GM12874 (cell line): ENCODE measurements at regions not wholly inside any gene's neighbourhood (a gene's known extent, or its start where the extent isn't known, plus 50 kb on each side); places are given as distances from the start of the nearest gene placed in this dataset.

Experiments
- CTCF ChIP-seq: IDR thresholded peaks from 2 replicates; pipeline ENCODE4 v1.5.1; 2011; ENCODE audit warnings: low read depth, mild to moderate bottlenecking, control low read depth, low read length, moderate library complexity; ENCODE audit not compliant: insufficient read depth

- TF ChIP-seq CTCF: no peak
These were observed 828.6 kb upstream of the NR2F2 start for GRCh38 chr15:95501865-95502264.

GRCh38 chr15:95503107-95503506, 827.4 kb upstream of the NR2F2 start:
- TF ChIP-seq CTCF: no peak

GRCh38 chr15:95503640-95504225, 826.8 kb upstream of the NR2F2 start:
- TF ChIP-seq CTCF: no peak

GRCh38 chr15:95511671-95512070, 818.8 kb upstream of the NR2F2 start:
- TF ChIP-seq CTCF: no peak

- no peak for TF ChIP-seq CTCF
These were observed 817.6 kb upstream of the NR2F2 start for GRCh38 chr15:95512906-95513305.

GRCh38 chr15:95519887-95520286, 810.6 kb upstream of the NR2F2 start:
- TF ChIP-seq CTCF: no peak

- no peak for TF ChIP-seq CTCF
These were observed 810.0 kb upstream of the NR2F2 start for GRCh38 chr15:95520511-95520910.
